ENCODE measurements at regions not wholly inside any gene's neighbourhood (a gene's known extent, or its start where the extent isn't known, plus 50 kb on each side); places are given as distances from the start of the nearest gene placed in this dataset.

GRCh38 chr7:16348251-16348650 lies 73.1 kb downstream of the CRPPA start:
- peak overlapping the region; percentile 74 for H3K4me2 ChIP-seq (ENCODE audit: low read depth, low read length, poor library complexity, severe bottlenecking)
- H3K9me2 ChIP-seq (replicated peaks; ENCODE audit: low read depth, low read length) = no peaks in the 10 kb centered on the region
- TF ChIP-seq CTCF (conservative IDR thresholded peaks at IDR 0.05; ENCODE audit: low read length) (no peak), EZH2phosphoT487 (IDR thresholded peaks at IDR 0.05; ENCODE audit: borderline replicate concordance) (no peak)
- H3K9ac ChIP-seq (ENCODE audit: low read depth, low read length, poor library complexity, severe bottlenecking) = peak overlapping the region; percentile 63
- peaks cover 15% of the 10 kb centered on the region for H3F3A ChIP-seq (ENCODE audit: low read depth)
- H2AFZ ChIP-seq (ENCODE audit: low read length) = no peak overlapping the region
- no peaks in the 10 kb centered on the region for H4K20me1 ChIP-seq (ENCODE audit: insufficient read depth, low read length, poor library complexity, severe bottlenecking)
- H3K27me3 ChIP-seq (ENCODE audit: insufficient read depth, low read length, poor library complexity, severe bottlenecking) = peaks cover 4% of the 10 kb centered on the region
- no peaks in the 10 kb centered on the region; the same call in 1 of the 2 replicates for H3K36me3 ChIP-seq (ENCODE audit: insufficient read depth, low read length)
- peaks cover 47% of the 10 kb centered on the region for H3K9me3 ChIP-seq (ENCODE audit: insufficient read depth, low read depth, low read length)
- H3K4me1 ChIP-seq (ENCODE audit: insufficient read depth, low read length, poor library complexity, severe bottlenecking) = peaks cover 36% of the 10 kb centered on the region
- H3K4me3 ChIP-seq (ENCODE audit: low read length, poor library complexity, severe bottlenecking) = peak overlapping the region; percentile 54
- H3K79me2 ChIP-seq (ENCODE audit: insufficient read depth, low read length) = no peaks in the 10 kb centered on the region

- H3K79me2 ChIP-seq (ENCODE audit: insufficient read depth, low read length) = no peaks in the 10 kb centered on the region
- H3K9me3 ChIP-seq (ENCODE audit: insufficient read depth, low read depth, low read length) = peaks cover 47% of the 10 kb centered on the region
- H3K9ac ChIP-seq (ENCODE audit: low read depth, low read length, poor library complexity, severe bottlenecking) = peak overlapping the region; percentile 63
- TF ChIP-seq CTCF (conservative IDR thresholded peaks at IDR 0.05; ENCODE audit: low read length) (no peak), EZH2phosphoT487 (IDR thresholded peaks at IDR 0.05; ENCODE audit: borderline replicate concordance) (no peak)
- peaks cover 15% of the 10 kb centered on the region for H3F3A ChIP-seq (ENCODE audit: low read depth)
- no peaks in the 10 kb centered on the region for H4K20me1 ChIP-seq (ENCODE audit: insufficient read depth, low read length, poor library complexity, severe bottlenecking)
- H3K36me3 ChIP-seq (ENCODE audit: insufficient read depth, low read length) = no peaks in the 10 kb centered on the region; the same call in 1 of the 2 replicates
- peak overlapping the region; percentile 54 for H3K4me3 ChIP-seq (ENCODE audit: low read length, poor library complexity, severe bottlenecking)
- peak overlapping the region; percentile 74 for H3K4me2 ChIP-seq (ENCODE audit: low read depth, low read length, poor library complexity, severe bottlenecking)
- H3K4me1 ChIP-seq (ENCODE audit: insufficient read depth, low read length, poor library complexity, severe bottlenecking) = peaks cover 41% of the 10 kb centered on the region
- no peaks in the 10 kb centered on the region for H3K9me2 ChIP-seq (replicated peaks; ENCODE audit: low read depth, low read length)
- H3K27me3 ChIP-seq (ENCODE audit: insufficient read depth, low read length, poor library complexity, severe bottlenecking) = peaks cover 4% of the 10 kb centered on the region
- no peak overlapping the region for H2AFZ ChIP-seq (ENCODE audit: low read length)
These were observed 73.5 kb downstream of the CRPPA start for GRCh38 chr7:16347827-16348192.

- Histone ChIP-seq H3K27me3 (ENCODE audit: insufficient read depth, low read length, poor library complexity, severe bottlenecking) (peaks cover 4% of the 10 kb centered on the region), H3K9ac (ENCODE audit: low read depth, low read length, poor library complexity, severe bottlenecking) (peak overlapping the region; percentile 63), H4K20me1 (ENCODE audit: insufficient read depth, low read length, poor library complexity, severe bottlenecking) (no peaks in the 10 kb centered on the region), H2AFZ (ENCODE audit: low read length) (peak overlapping the region; percentile 17; the same call in 1 of the 2 replicates), H3K36me3 (ENCODE audit: insufficient read depth, low read length) (no peaks in the 10 kb centered on the region; the same call in 1 of the 2 replicates), H3K4me3 (ENCODE audit: low read length, poor library complexity, severe bottlenecking) (peak overlapping the region; percentile 54), H3K4me2 (ENCODE audit: low read depth, low read length, poor library complexity, severe bottlenecking) (peak overlapping the region; percentile 74), H3F3A (ENCODE audit: low read depth) (peaks cover 15% of the 10 kb centered on the region), H3K4me1 (ENCODE audit: insufficient read depth, low read length, poor library complexity, severe bottlenecking) (peaks cover 41% of the 10 kb centered on the region), H3K9me3 (ENCODE audit: insufficient read depth, low read depth, low read length) (peaks cover 45% of the 10 kb centered on the region), H3K9me2 (replicated peaks; ENCODE audit: low read depth, low read length) (no peaks in the 10 kb centered on the region), H3K79me2 (ENCODE audit: insufficient read depth, low read length) (no peaks in the 10 kb centered on the region)
- TF ChIP-seq CTCF (conservative IDR thresholded peaks at IDR 0.05; ENCODE audit: low read length) (no peak), EZH2phosphoT487 (IDR thresholded peaks at IDR 0.05; ENCODE audit: borderline replicate concordance) (no peak)
These were observed 74.1 kb downstream of the CRPPA start for GRCh38 chr7:16347066-16347826.
